Stomach (tissue), 8 donors: ENCODE measurements at regions not wholly inside any gene's neighbourhood (a gene's known extent, or its start where the extent isn't known, plus 50 kb on each side); places are given as distances from the start of the nearest gene placed in this dataset.

Source experiments
- DNase-seq, 2 donors: peaks; one replicate each; pipeline versions ENCODE4 v3.0.0 to v3.0.0-alpha.2; 2013 to 2019
- H3K27ac ChIP-seq, 5 donors: fragments of 200-600 bp in 4 of 5; sonication (generic) in 4 of 5; one replicate each; pipeline ENCODE4 v1.5.1; 2013 to 2019; ENCODE audit warnings: mild to moderate bottlenecking in 1 of 5, moderate library complexity in 1 of 5
- H3K27me3 ChIP-seq, 3 donors: fragments of 200-600 bp; sonication (generic); one replicate each; pipeline ENCODE4 v1.5.1; 2017 to 2019; ENCODE audit warnings: mixed run types in 1 of 3
- H3K36me3 ChIP-seq, 4 donors: fragments of 200-600 bp; sonication (generic); 1 replicate in 3 of 4; 2 replicates in 1 of 4; pipeline ENCODE4 v1.5.1; 2016 to 2019
- H3K4me1 ChIP-seq, 4 donors: fragments of 200-600 bp; sonication (generic); one replicate each; pipeline ENCODE4 v1.5.1; 2016 to 2019
- H3K4me3 ChIP-seq, 4 donors: fragments of 200-600 bp; sonication (generic) in 3 of 4; one replicate each; pipeline ENCODE4 v1.5.1; 2016 to 2019; ENCODE audit warnings: mild to moderate bottlenecking in 1 of 4
- H3K9me3 ChIP-seq, 4 donors: fragments of 200-600 bp; sonication (generic); one replicate each; pipeline ENCODE4 v1.5.1; 2016 to 2019
- CTCF ChIP-seq, 7 experiments: fragments of 450-650 bp in 4 of 7; fragments of 200-600 bp in 3 of 7; sonication (generic) in 3 of 7; IDR thresholded peaks; one replicate each; pipeline ENCODE4 v1.5.1; 2016 to 2019; ENCODE audit warnings: antibody characterized with exemption in 7 of 7, control low read depth in 2 of 7, mild to moderate bottlenecking in 1 of 7
- EP300 ChIP-seq: sonication (generic); formaldehyde crosslinking; IDR thresholded peaks from one replicate; pipeline ENCODE4 v1.6.1; 2017; ENCODE audit warnings: antibody characterized with exemption
- POLR2A ChIP-seq, 4 donors: fragments of 450-650 bp; IDR thresholded peaks; one replicate each; pipeline ENCODE4 v1.6.1; 2016; ENCODE audit warnings: antibody characterized with exemption in 4 of 4, control low read depth in 2 of 4, mild to moderate bottlenecking in 1 of 4, moderate library complexity in 1 of 4
- POLR2AphosphoS5 ChIP-seq, 3 donors: sonication (generic); formaldehyde crosslinking; IDR thresholded peaks; one replicate each; pipeline ENCODE4 v1.6.1; 2016; ENCODE audit warnings: antibody characterized with exemption in 3 of 3
- WGBS, 5 donors: extraction: QIAGEN DNeasy Blood & Tissue Kit in 3 of 5; methylation state at CpG; one replicate each; pipeline versions ENCODE4 v1.1.5 to v1.1.7; 2013 to 2018; 5-methylcytosine and 5-hydroxymethylcytosine counted together
- intact Hi-C: fragments of 100-400 bp; cut with DNase I; formaldehyde crosslinking; loops from one replicate; pipeline ENCODE4 v1.15.1; 2023; ENCODE audit warnings: low total_unique reads
- donor health status: healthy with polysubstance abuse.
- donor health status: Bipolar disorder and iron deficiency.
- donor health status: healthy.

DNA sequence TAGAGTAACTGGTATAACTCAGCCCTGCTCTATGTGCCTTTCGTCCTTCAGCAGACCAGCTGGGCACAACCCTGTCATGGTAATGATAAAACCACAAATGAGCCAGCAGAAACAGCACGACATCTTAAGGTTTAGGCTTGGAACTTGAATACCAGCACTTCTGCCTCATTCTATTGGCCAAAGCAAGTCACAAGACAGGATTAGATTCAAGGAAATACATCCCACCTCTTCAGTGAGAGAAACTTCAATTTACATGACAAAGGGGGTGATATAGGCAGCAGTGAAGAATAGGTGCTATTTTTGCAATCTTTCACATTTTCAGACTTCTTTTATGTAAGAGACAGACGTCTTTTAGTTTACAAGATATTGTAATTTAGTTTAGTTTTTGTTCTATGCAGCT, 69.8 kb upstream of the SLC35F1 start:
- Histone ChIP-seq H3K36me3 (no peaks in the 10 kb centered on the region), H3K9me3 (peaks cover 0 to 5% (median 0%) of the 10 kb centered on the region in 4 donors), H3K4me3 (no peak overlapping the region), H3K27me3 (no peaks in the 10 kb centered on the region), H3K4me1 (no peaks in the 10 kb centered on the region), H3K27ac (no peak overlapping the region)
- DNase-seq = no peak
- 33 to 59% (median 43%) methylated on average over 3 of the region's 3 CpGs for WGBS, 5 donors
- TF ChIP-seq CTCF (IDR thresholded peaks at IDR 0.05) = no peak
- no peak for TF ChIP-seq POLR2AphosphoS5 (IDR thresholded peaks at IDR 0.05)
- TF ChIP-seq EP300 = no peak
- TF ChIP-seq POLR2A (IDR thresholded peaks at IDR 0.05) = no peak
- intact Hi-C loops = no loop called here

DNA sequence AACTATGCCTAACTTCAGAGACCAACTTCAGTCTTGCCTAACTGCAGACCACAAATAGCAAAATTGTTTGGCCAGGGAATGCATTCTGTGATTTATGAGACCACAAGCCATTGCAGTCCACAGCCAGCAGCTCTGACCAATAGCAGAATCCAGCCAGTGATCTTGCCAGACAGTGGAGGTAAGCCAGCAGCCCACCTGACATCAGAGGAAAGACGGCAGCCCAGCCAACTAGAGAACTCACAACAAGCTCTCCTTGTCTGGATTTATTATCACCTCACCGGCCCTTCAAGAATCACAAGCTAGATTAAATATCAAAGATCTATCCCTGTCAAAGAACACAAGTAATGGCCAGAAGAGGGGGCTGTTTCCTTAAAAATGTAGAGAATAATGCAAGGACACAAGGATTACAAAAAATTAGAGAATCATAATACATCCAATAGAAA, 66.5 kb upstream of the SLC35F1 start:
- Histone ChIP-seq H3K36me3 (no peaks in the 10 kb centered on the region), H3K4me1 (no peaks in the 10 kb centered on the region), H3K4me3 (no peak overlapping the region), H3K9me3 (peaks cover 0 to 5% (median 0%) of the 10 kb centered on the region in 4 donors), H3K27me3 (no peaks in the 10 kb centered on the region), H3K27ac (no peak overlapping the region)
- peak in 1 of 2 donors; percentile 29 for DNase-seq
- 8 to 31% (median 24%) methylated on average over 2 of the region's 2 CpGs for WGBS, 5 donors
- TF ChIP-seq CTCF (IDR thresholded peaks at IDR 0.05) (no peak), EP300 (no peak), POLR2A (IDR thresholded peaks at IDR 0.05) (no peak), POLR2AphosphoS5 (IDR thresholded peaks at IDR 0.05) (no peak)
- intact Hi-C loops = no loop called here

DNA sequence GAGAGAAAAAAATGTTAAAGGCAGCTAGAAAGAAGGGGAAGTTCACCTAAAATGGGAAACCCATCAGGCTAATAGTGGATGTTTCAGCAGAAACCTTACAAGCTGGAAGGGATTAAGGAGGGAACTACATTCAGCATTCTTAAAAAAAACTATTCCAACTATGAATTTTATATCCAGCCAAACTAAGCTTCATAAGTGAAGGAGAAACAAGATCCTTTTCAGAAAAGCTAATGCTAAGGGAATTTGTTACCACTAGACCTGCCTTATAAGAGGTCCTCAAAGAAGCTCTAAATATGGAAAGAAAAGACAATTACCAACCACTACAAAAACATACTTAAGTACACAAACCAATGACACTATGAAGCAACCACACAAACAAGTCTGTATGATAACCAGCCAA, 59.2 kb upstream of the SLC35F1 start:
- Histone ChIP-seq H3K27ac (no peak overlapping the region), H3K36me3 (no peaks in the 10 kb centered on the region), H3K9me3 (peaks cover 0 to 24% (median 20%) of the 10 kb centered on the region in 4 donors), H3K27me3 (no peaks in the 10 kb centered on the region), H3K4me3 (no peak overlapping the region), H3K4me1 (no peaks in the 10 kb centered on the region)
- TF ChIP-seq POLR2A (IDR thresholded peaks at IDR 0.05) (no peak), EP300 (no peak), POLR2AphosphoS5 (IDR thresholded peaks at IDR 0.05) (no peak), CTCF (IDR thresholded peaks at IDR 0.05) (no peak)
- intact Hi-C loops = no loop called here
- no peak for DNase-seq

DNA sequence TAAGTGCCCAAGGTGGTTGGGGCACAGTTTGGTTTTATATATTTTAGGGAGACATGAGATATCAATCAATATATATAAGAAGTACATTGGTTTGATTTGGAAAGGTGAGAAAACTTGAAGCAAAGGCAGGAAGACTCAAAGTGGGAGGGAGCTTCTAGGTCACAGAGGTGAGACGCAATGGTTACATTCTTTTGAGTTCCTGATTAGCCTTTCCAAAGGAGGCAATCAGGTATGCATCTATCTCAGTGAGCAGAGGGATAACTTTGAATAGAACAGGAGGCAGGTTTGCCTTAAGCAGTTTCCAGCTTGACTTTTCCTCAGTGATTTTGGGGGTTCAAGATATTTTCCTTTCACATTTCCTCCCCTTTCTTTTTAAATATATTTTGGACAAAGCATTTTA, 58.0 kb upstream of the SLC35F1 start:
- 65 to 77% (median 72%) methylated on average over 1 of the region's 1 CpG for WGBS, 5 donors
- Histone ChIP-seq H3K27ac (no peak overlapping the region), H3K4me1 (no peaks in the 10 kb centered on the region), H3K27me3 (no peaks in the 10 kb centered on the region), H3K4me3 (no peak overlapping the region), H3K9me3 (peaks cover 0 to 24% (median 20%) of the 10 kb centered on the region in 4 donors), H3K36me3 (no peaks in the 10 kb centered on the region)
- intact Hi-C loops = no loop called here
- TF ChIP-seq CTCF (IDR thresholded peaks at IDR 0.05) (no peak), EP300 (no peak), POLR2AphosphoS5 (IDR thresholded peaks at IDR 0.05) (no peak), POLR2A (IDR thresholded peaks at IDR 0.05) (no peak)
- no peak for DNase-seq
